G401 (cell line): ENCODE measurements at regions not wholly inside any gene's neighbourhood (a gene's known extent, or its start where the extent isn't known, plus 50 kb on each side); places are given as distances from the start of the nearest gene placed in this dataset.

Experiments
- DNase-seq: peaks from one replicate; pipeline ENCODE4 v3.0.0-alpha.2; 2015; ENCODE audit warnings: low spot score
- in situ Hi-C: cut with HindIII; loops from 2 replicates; pipeline ENCODE4 v1.10.0; 2016; ENCODE audit warnings: low sequenced_read_pairs, mixed read lengths

GRCh38 chr2:19811186-19811585 is 90.6 kb downstream of the TTC32 start:
- no peak for DNase-seq
- in situ Hi-C loops = no loop called here

GRCh38 chr2:19810637-19811036 is 91.1 kb downstream of the TTC32 start:
- no peak for DNase-seq
- in situ Hi-C loops = no loop called here

GRCh38 chr2:19810148-19810547 is 91.6 kb downstream of the TTC32 start:
- in situ Hi-C loops = no loop called here
- DNase-seq = no peak

- in situ Hi-C loops = no loop called here
Measured at GRCh38 chr2:19809206-19809605, 92.6 kb downstream of the TTC32 start.

GRCh38 chr2:19807866-19808265 is 93.9 kb downstream of the TTC32 start:
- DNase-seq = no peak
- in situ Hi-C loops = no loop called here

More at GRCh38 chr2:19809206-19809605, 92.6 kb downstream of the TTC32 start:
- DNase-seq = no peak

- in situ Hi-C loops = no loop called here
- no peak for DNase-seq
Measured at GRCh38 chr2:19807346-19807745, 94.4 kb downstream of the TTC32 start.

GRCh38 chr2:19806591-19806990 is 95.2 kb downstream of the TTC32 start:
- in situ Hi-C loops = no loop called here
- no peak for DNase-seq

GRCh38 chr2:19806131-19806530 is 95.7 kb downstream of the TTC32 start:
- DNase-seq = no peak
- in situ Hi-C loops = no loop called here

GRCh38 chr2:19805266-19805665 is 96.5 kb downstream of the TTC32 start:
- DNase-seq = no peak
- in situ Hi-C loops = no loop called here

- no peak for DNase-seq
- in situ Hi-C loops = no loop called here
Measured at GRCh38 chr2:19804639-19805260, 97.0 kb downstream of the TTC32 start.

- in situ Hi-C loops = no loop called here
- DNase-seq = no peak
Measured at GRCh38 chr2:19802086-19802841, 99.5 kb downstream of the TTC32 start.

- DNase-seq = no peak
- in situ Hi-C loops = no loop called here
Measured at GRCh38 chr2:19801367-19802080, 100.3 kb downstream of the TTC32 start.

- no peak for DNase-seq
- in situ Hi-C loops = no loop called here
Measured at GRCh38 chr2:19800796-19801195, 101.0 kb downstream of the TTC32 start.

GRCh38 chr2:19799881-19800780 is 101.7 kb downstream of the TTC32 start:
- in situ Hi-C loops = no loop called here
- DNase-seq = no peak

GRCh38 chr2:19797871-19798270 is 103.9 kb downstream of the TTC32 start:
- in situ Hi-C loops = no loop called here
- no peak for DNase-seq

- in situ Hi-C loops = no loop called here
- DNase-seq = no peak
Measured at GRCh38 chr2:19797243-19797810, 104.5 kb downstream of the TTC32 start.

- DNase-seq = no peak
- in situ Hi-C loops = no loop called here
Measured at GRCh38 chr2:19796035-19796695, 105.6 kb downstream of the TTC32 start.

GRCh38 chr2:19793132-19793750 is 108.5 kb downstream of the TTC32 start:
- in situ Hi-C loops = no loop called here
- DNase-seq = no peak
